T-helper 17 cell (primary cell): ENCODE measurements at regions not wholly inside any gene's neighbourhood (a gene's known extent, or its start where the extent isn't known, plus 50 kb on each side); places are given as distances from the start of the nearest gene placed in this dataset.

ENCODE experiments used
- ATAC-seq: fragments of 150-1000 bp; cut with Tn5 transposase; 2 replicates; pipeline ENCODE4 v1.10.0; 2021; ENCODE audit warnings: mild to moderate bottlenecking, moderate library complexity
- DNase-seq, 3 donors: peaks; one replicate each; pipeline versions ENCODE4 v3.0.0 to v3.0.0-alpha.2; 2020 to 2021
- H3K9me3 ChIP-seq: one replicate; pipeline ENCODE4 v1.7.0; 2013; ENCODE audit warnings: low read length, mild to moderate bottlenecking; ENCODE audit not compliant: control insufficient read depth, poor library complexity, severe bottlenecking
- H3K27ac Mint-ChIP-seq: one replicate; pipeline ENCODE4 v1.8.0; 2022; ENCODE audit warnings: mild to moderate bottlenecking, moderate library complexity, mixed read lengths
- H3K27me3 Mint-ChIP-seq: one replicate; pipeline ENCODE4 v1.8.0; 2022; ENCODE audit warnings: mixed read lengths
- H3K36me3 Mint-ChIP-seq: one replicate; pipeline ENCODE4 v1.8.0; 2022; ENCODE audit warnings: low read depth, mixed read lengths
- H3K4me1 Mint-ChIP-seq: one replicate; pipeline ENCODE4 v1.8.0; 2022; ENCODE audit warnings: mild to moderate bottlenecking, mixed read lengths
- H3K4me3 Mint-ChIP-seq: one replicate; pipeline ENCODE4 v1.8.0; 2022; ENCODE audit warnings: mild to moderate bottlenecking, moderate library complexity, mixed read lengths

- H3K4me1 Mint-ChIP-seq, result no peaks in the 10 kb centered on the region
- H3K36me3 Mint-ChIP-seq, result no peaks in the 10 kb centered on the region
- DNase-seq (no peak), ATAC-seq (no peak)
- no peak overlapping the region for H3K4me3 Mint-ChIP-seq
- H3K27me3 Mint-ChIP-seq, result no peaks in the 10 kb centered on the region
- no peak overlapping the region for H3K27ac Mint-ChIP-seq
- H3K9me3 ChIP-seq, result no peaks in the 10 kb centered on the region
Observed at GRCh38 chr9:78940121-78940855, 631.5 kb upstream of the TLE4 start.

- no peak overlapping the region for H3K4me3 Mint-ChIP-seq
- H3K27me3 Mint-ChIP-seq, result no peaks in the 10 kb centered on the region
- no peak overlapping the region for H3K27ac Mint-ChIP-seq
- DNase-seq, result no peak
- ATAC-seq, result no peak
- H3K36me3 Mint-ChIP-seq, result no peaks in the 10 kb centered on the region
- H3K4me1 Mint-ChIP-seq, result no peaks in the 10 kb centered on the region
- H3K9me3 ChIP-seq, result no peaks in the 10 kb centered on the region
Observed at GRCh38 chr9:78954286-78954685, 617.5 kb upstream of the TLE4 start.

- Mint-ChIP-seq H3K4me1 (no peaks in the 10 kb centered on the region), H3K36me3 (no peaks in the 10 kb centered on the region), H3K27me3 (no peaks in the 10 kb centered on the region), H3K4me3 (no peak overlapping the region), H3K27ac (no peak overlapping the region)
- ATAC-seq (no peak), DNase-seq (no peak)
- no peaks in the 10 kb centered on the region for H3K9me3 ChIP-seq
Observed at GRCh38 chr9:78958892-78959291, 612.9 kb upstream of the TLE4 start.

GRCh38 chr9:78962156-78962555 is 609.6 kb upstream of the TLE4 start:
- DNase-seq (no peak), ATAC-seq (no peak)
- no peaks in the 10 kb centered on the region for H3K9me3 ChIP-seq
- H3K27ac Mint-ChIP-seq, result no peak overlapping the region
- no peak overlapping the region for H3K4me3 Mint-ChIP-seq
- no peaks in the 10 kb centered on the region for H3K36me3 Mint-ChIP-seq
- no peaks in the 10 kb centered on the region for H3K27me3 Mint-ChIP-seq
- no peaks in the 10 kb centered on the region for H3K4me1 Mint-ChIP-seq

- Mint-ChIP-seq H3K27ac (no peak overlapping the region), H3K4me1 (no peaks in the 10 kb centered on the region), H3K27me3 (no peaks in the 10 kb centered on the region), H3K36me3 (no peaks in the 10 kb centered on the region), H3K4me3 (no peak overlapping the region)
- H3K9me3 ChIP-seq, result no peaks in the 10 kb centered on the region
- DNase-seq (no peak), ATAC-seq (no peak)
Observed at GRCh38 chr9:78963911-78964310, 607.9 kb upstream of the TLE4 start.

- Mint-ChIP-seq H3K36me3 (no peaks in the 10 kb centered on the region), H3K4me3 (no peak overlapping the region), H3K4me1 (no peaks in the 10 kb centered on the region), H3K27me3 (no peaks in the 10 kb centered on the region), H3K27ac (no peak overlapping the region)
- ATAC-seq (no peak), DNase-seq (no peak)
- H3K9me3 ChIP-seq, result no peaks in the 10 kb centered on the region
Observed at GRCh38 chr9:78967596-78968217, 604.1 kb upstream of the TLE4 start.

GRCh38 chr9:78970375-78970774 is 601.4 kb upstream of the TLE4 start:
- no peak for DNase-seq
- ATAC-seq, result no peak
- no peak overlapping the region for H3K4me3 Mint-ChIP-seq
- no peaks in the 10 kb centered on the region for H3K27me3 Mint-ChIP-seq
- H3K27ac Mint-ChIP-seq, result no peak overlapping the region
- H3K4me1 Mint-ChIP-seq, result no peaks in the 10 kb centered on the region
- no peaks in the 10 kb centered on the region for H3K9me3 ChIP-seq
- no peaks in the 10 kb centered on the region for H3K36me3 Mint-ChIP-seq

GRCh38 chr9:78971540-78971939 is 600.2 kb upstream of the TLE4 start:
- H3K9me3 ChIP-seq, result no peaks in the 10 kb centered on the region
- Mint-ChIP-seq H3K27ac (no peak overlapping the region), H3K4me3 (no peak overlapping the region), H3K4me1 (no peaks in the 10 kb centered on the region), H3K27me3 (no peaks in the 10 kb centered on the region), H3K36me3 (no peaks in the 10 kb centered on the region)
- ATAC-seq (no peak), DNase-seq (no peak)

GRCh38 chr9:78972303-78972999 is 599.3 kb upstream of the TLE4 start:
- Mint-ChIP-seq H3K36me3 (no peaks in the 10 kb centered on the region), H3K27ac (no peak overlapping the region), H3K4me1 (no peaks in the 10 kb centered on the region), H3K4me3 (no peak overlapping the region), H3K27me3 (no peaks in the 10 kb centered on the region)
- ATAC-seq (no peak), DNase-seq (no peak)
- no peaks in the 10 kb centered on the region for H3K9me3 ChIP-seq

- H3K4me1 Mint-ChIP-seq, result no peaks in the 10 kb centered on the region
- H3K27me3 Mint-ChIP-seq, result no peaks in the 10 kb centered on the region
- no peak overlapping the region for H3K4me3 Mint-ChIP-seq
- ATAC-seq (no peak), DNase-seq (no peak)
- H3K36me3 Mint-ChIP-seq, result no peaks in the 10 kb centered on the region
- H3K9me3 ChIP-seq, result no peaks in the 10 kb centered on the region
- H3K27ac Mint-ChIP-seq, result no peak overlapping the region
Observed at GRCh38 chr9:78973907-78974306, 597.9 kb upstream of the TLE4 start.

GRCh38 chr9:78982849-78983248 is 588.9 kb upstream of the TLE4 start:
- Mint-ChIP-seq H3K27ac (no peak overlapping the region), H3K4me3 (no peak overlapping the region), H3K36me3 (no peaks in the 10 kb centered on the region), H3K4me1 (no peaks in the 10 kb centered on the region), H3K27me3 (no peaks in the 10 kb centered on the region)
- DNase-seq, result no peak
- no peak for ATAC-seq
- H3K9me3 ChIP-seq, result peaks cover 2% of the 10 kb centered on the region

- H3K9me3 ChIP-seq, result peaks cover 2% of the 10 kb centered on the region
- Mint-ChIP-seq H3K36me3 (no peaks in the 10 kb centered on the region), H3K27ac (no peak overlapping the region), H3K4me3 (no peak overlapping the region), H3K27me3 (no peaks in the 10 kb centered on the region), H3K4me1 (peaks cover 2% of the 10 kb centered on the region)
- DNase-seq (no peak), ATAC-seq (no peak)
Observed at GRCh38 chr9:78985084-78985738, 586.6 kb upstream of the TLE4 start.

GRCh38 chr9:78986446-78986845 is 585.3 kb upstream of the TLE4 start:
- H3K4me1 Mint-ChIP-seq, result peaks cover 2% of the 10 kb centered on the region

More at GRCh38 chr9:78986446-78986845, 585.3 kb upstream of the TLE4 start:
- no peak for ATAC-seq
- H3K9me3 ChIP-seq, result peaks cover 2% of the 10 kb centered on the region
- DNase-seq, result no peak
- Mint-ChIP-seq H3K36me3 (no peaks in the 10 kb centered on the region), H3K27me3 (no peaks in the 10 kb centered on the region), H3K4me3 (no peak overlapping the region), H3K27ac (no peak overlapping the region)
